H9 (cell line): ENCODE measurements at regions not wholly inside any gene's neighbourhood (a gene's known extent, or its start where the extent isn't known, plus 50 kb on each side); places are given as distances from the start of the nearest gene placed in this dataset.

Experiments used
- DNase-seq: peaks from one replicate; pipeline ENCODE4 v3.0.0-alpha.2; 2017
- H2AFZ ChIP-seq: one replicate; pipeline ENCODE4 v1.6.1; 2013; ENCODE audit warnings: mild to moderate bottlenecking, low read length, control low read depth, moderate library complexity
- H2AK5ac ChIP-seq: 2 replicates; pipeline ENCODE4 v1.6.1; 2013; ENCODE audit warnings: low read length, control low read depth, mixed read lengths; ENCODE audit not compliant: insufficient read length
- H2BK120ac ChIP-seq: one replicate; pipeline ENCODE4 v1.6.1; 2013; ENCODE audit warnings: low read depth, mild to moderate bottlenecking, low read length, control low read depth, inconsistent platforms; ENCODE audit not compliant: poor library complexity, severe bottlenecking
- H2BK12ac ChIP-seq: 2 replicates; pipeline ENCODE4 v1.6.1; 2013; ENCODE audit warnings: low read length, control low read depth, mixed read lengths, low read depth; ENCODE audit not compliant: insufficient read length
- H2BK15ac ChIP-seq: 2 replicates; pipeline ENCODE4 v1.6.1; 2013; ENCODE audit warnings: low read depth, low read length, control low read depth
- H2BK20ac ChIP-seq: one replicate; pipeline ENCODE4 v1.6.1; 2013; ENCODE audit warnings: low read depth, mild to moderate bottlenecking, low read length, control low read depth, inconsistent platforms; ENCODE audit not compliant: poor library complexity, severe bottlenecking
- H2BK5ac ChIP-seq: 2 replicates; pipeline ENCODE4 v1.6.1; 2013; ENCODE audit warnings: low read length, control low read depth, mixed read lengths; ENCODE audit not compliant: insufficient read length
- H3K14ac ChIP-seq: 2 replicates; pipeline ENCODE4 v1.6.1; 2013; ENCODE audit warnings: low read length, control low read depth; ENCODE audit not compliant: insufficient read depth
- H3K18ac ChIP-seq: 2 replicates; pipeline ENCODE4 v1.6.1; 2013; ENCODE audit warnings: low read depth, mild to moderate bottlenecking, mixed read lengths, low read length, control low read depth; ENCODE audit not compliant: insufficient read length
- H3K23ac ChIP-seq: 2 replicates; pipeline ENCODE4 v1.6.1; 2013; ENCODE audit warnings: low read length, control low read depth, mixed read lengths, low read depth; ENCODE audit not compliant: insufficient read length
- H3K23me2 ChIP-seq: 2 replicates; pipeline ENCODE4 v1.6.1; 2013; ENCODE audit warnings: low read depth, mild to moderate bottlenecking, mixed read lengths, low read length, control low read depth; ENCODE audit not compliant: insufficient read length, poor library complexity, severe bottlenecking
- H3K27ac ChIP-seq: 2 replicates; pipeline ENCODE4 v1.5.1; 2013; ENCODE audit warnings: low read length, control low read depth, mixed read lengths, low read depth; ENCODE audit not compliant: insufficient read length
- H3K27me3 ChIP-seq: 2 replicates; pipeline ENCODE4 v1.6.1; 2013; ENCODE audit warnings: low read length, control low read depth, inconsistent platforms; ENCODE audit not compliant: insufficient read depth
- H3K4ac ChIP-seq: 2 replicates; pipeline ENCODE4 v1.6.1; 2013; ENCODE audit warnings: low read depth, mild to moderate bottlenecking, control low read depth, inconsistent platforms, low read length, moderate library complexity
- H3K4me1 ChIP-seq: 2 replicates; pipeline ENCODE4 v1.6.1; 2013; ENCODE audit warnings: low read length, control low read depth, inconsistent platforms; ENCODE audit not compliant: insufficient read depth
- H3K4me2 ChIP-seq: 2 replicates; pipeline ENCODE4 v1.6.1; 2013; ENCODE audit warnings: low read length, control low read depth, mixed read lengths; ENCODE audit not compliant: insufficient read length, insufficient read depth
- H3K56ac ChIP-seq: 2 replicates; pipeline ENCODE4 v1.6.1; 2013; ENCODE audit warnings: low read depth, mild to moderate bottlenecking, mixed read lengths, low read length, control low read depth; ENCODE audit not compliant: insufficient read length
- H3K79me1 ChIP-seq: 2 replicates; pipeline ENCODE4 v1.6.1; 2013; ENCODE audit warnings: low read depth, mild to moderate bottlenecking, moderate library complexity, low read length, control low read depth, inconsistent platforms; ENCODE audit not compliant: insufficient read depth, poor library complexity, severe bottlenecking
- H3K79me2 ChIP-seq: 2 replicates; pipeline ENCODE4 v1.6.1; 2013; ENCODE audit warnings: low read length, control low read depth, inconsistent platforms; ENCODE audit not compliant: insufficient read depth
- H3K9ac ChIP-seq: 2 replicates; pipeline ENCODE4 v1.6.1; 2013; ENCODE audit warnings: low read length, control low read depth, mixed read lengths; ENCODE audit not compliant: insufficient read length; ENCODE audit errors: extremely low read depth
- H3K9me3 ChIP-seq: one replicate; pipeline ENCODE4 v1.6.1; 2013; ENCODE audit warnings: low read depth, low read length, inconsistent platforms; ENCODE audit not compliant: control insufficient read depth
- H3T11ph ChIP-seq: one replicate; pipeline ENCODE4 v1.6.1; 2013; ENCODE audit warnings: mild to moderate bottlenecking, low read length, control low read depth, inconsistent platforms
- H4K20me1 ChIP-seq: one replicate; pipeline ENCODE4 v1.6.1; 2013; ENCODE audit not compliant: control insufficient read depth, insufficient read length, insufficient read depth
- H4K5ac ChIP-seq: 2 replicates; pipeline ENCODE4 v1.6.1; 2013; ENCODE audit warnings: low read depth, mild to moderate bottlenecking, mixed read lengths, low read length, control low read depth; ENCODE audit not compliant: insufficient read length
- H4K8ac ChIP-seq: replicated peaks from 2 replicates; pipeline ENCODE4 v1.6.1; 2013; ENCODE audit warnings: low read length, control low read depth, mixed read lengths, low read depth; ENCODE audit not compliant: insufficient read length
- H4K91ac ChIP-seq: 2 replicates; pipeline ENCODE4 v1.6.1; 2013; ENCODE audit warnings: low read depth, mild to moderate bottlenecking, moderate library complexity, mixed read lengths, low read length, control low read depth; ENCODE audit not compliant: insufficient read length
- H3K27ac Mint-ChIP-seq, 3 experiments: 2 replicates in 2 of 3; 3 replicates in 1 of 3; pipeline ENCODE4 v1.8.0; 2020 to 2021; ENCODE audit warnings: mixed read lengths in 3 of 3, mild to moderate bottlenecking in 1 of 3, moderate library complexity in 1 of 3
- H3K27me3 Mint-ChIP-seq: 2 replicates; pipeline ENCODE4 v1.8.0; 2021; ENCODE audit warnings: low read depth, mild to moderate bottlenecking, moderate library complexity, mixed read lengths
- H3K36me3 Mint-ChIP-seq, 3 experiments: 2 replicates in 2 of 3; 3 replicates in 1 of 3; pipeline ENCODE4 v1.8.0; 2020 to 2021; ENCODE audit warnings: low read depth in 3 of 3, mixed read lengths in 3 of 3; ENCODE audit not compliant: insufficient read depth in 1 of 3
- H3K4me1 Mint-ChIP-seq, 2 experiments: 2 replicates each; pipeline ENCODE4 v1.8.0; 2020; ENCODE audit warnings: mixed read lengths in 2 of 2
- H3K4me3 Mint-ChIP-seq, 2 experiments: 2 replicates in 1 of 2; 3 replicates in 1 of 2; pipeline ENCODE4 v1.8.0; 2020 to 2021; ENCODE audit warnings: mild to moderate bottlenecking in 2 of 2, mixed read lengths in 2 of 2, moderate library complexity in 1 of 2
- H3K9me3 Mint-ChIP-seq, 2 experiments: 2 replicates in 1 of 2; 3 replicates in 1 of 2; pipeline ENCODE4 v1.8.0; 2020; ENCODE audit warnings: mild to moderate bottlenecking in 2 of 2, mixed read lengths in 2 of 2, moderate library complexity in 1 of 2
- CTCF ChIP-seq: fragments of 200-600 bp; sonication (generic); conservative IDR thresholded peaks from 3 replicates; pipeline ENCODE4 v1.8.0; 2021; ENCODE audit warnings: antibody characterized with exemption, mild to moderate bottlenecking
- WGBS: extraction: QIAGEN DNeasy Blood & Tissue Kit; methylation state at CpG from one replicate; pipeline ENCODE4 v1.1.7; 2013; ENCODE audit warnings: missing lambda C conversion rate, low lambda C conversion rate, mixed read lengths; ENCODE audit not compliant: insufficient read length; ENCODE audit errors: extremely low coverage; 5-methylcytosine and 5-hydroxymethylcytosine counted together

DNA sequence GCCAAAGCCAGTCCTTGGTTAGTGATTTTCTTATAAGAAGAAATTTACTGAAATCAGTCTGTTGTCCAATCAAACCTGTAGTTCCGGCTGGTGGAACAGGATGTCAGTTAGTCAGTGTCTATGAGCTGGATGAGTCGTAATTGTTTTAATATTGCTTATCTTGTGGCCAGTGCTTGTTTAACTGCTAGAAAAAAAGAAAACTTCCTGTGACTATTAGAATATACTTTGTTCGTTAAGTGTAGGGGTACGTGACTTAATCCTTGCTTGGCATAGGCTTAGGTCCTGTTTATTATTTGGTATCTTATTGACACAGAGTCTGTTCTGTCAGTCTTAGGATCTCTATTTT lies 1484.8 kb upstream of the MIR17HG start:
- no peak overlapping the region for H4K91ac ChIP-seq
- H3K9ac ChIP-seq: no peak overlapping the region
- H3K79me1 ChIP-seq: no peaks in the 10 kb centered on the region
- Mint-ChIP-seq H3K27ac (no peak overlapping the region; a peak in 1 of 7 replicates), H3K36me3 (no peaks in the 10 kb centered on the region), H3K27me3 (no peaks in the 10 kb centered on the region), H3K4me1 (no peaks in the 10 kb centered on the region), H3K4me3 (no peak overlapping the region), H3K9me3 (peaks cover 0 to 2% of the 10 kb centered on the region in 2 experiments; a peak in 1 of 5 replicates)
- no peaks in the 10 kb centered on the region for H3K79me2 ChIP-seq
- no peaks in the 10 kb centered on the region for H4K20me1 ChIP-seq
- H4K8ac ChIP-seq: no peak overlapping the region
- no peak overlapping the region for H3K56ac ChIP-seq
- H3K14ac ChIP-seq: no peak overlapping the region
- no peak for TF ChIP-seq CTCF
- no peak overlapping the region for H3K4ac ChIP-seq
- H2BK15ac ChIP-seq: no peak overlapping the region
- no peak overlapping the region for H2AK5ac ChIP-seq
- no peaks in the 10 kb centered on the region for H3K9me3 ChIP-seq
- no peak overlapping the region for H2AFZ ChIP-seq
- no peak overlapping the region for H4K5ac ChIP-seq
- no peak overlapping the region for H3K18ac ChIP-seq
- no peaks in the 10 kb centered on the region for H3K27me3 ChIP-seq
- no peak overlapping the region for H3K4me2 ChIP-seq
- H3K23me2 ChIP-seq: no peaks in the 10 kb centered on the region
- H2BK120ac ChIP-seq: no peak overlapping the region
- no peak overlapping the region for H3T11ph ChIP-seq
- WGBS: no CpG with 5 or more reads among the region's 4 CpGs
- H3K4me1 ChIP-seq: no peaks in the 10 kb centered on the region
- no peak overlapping the region for H3K23ac ChIP-seq
- H2BK5ac ChIP-seq: no peak overlapping the region
- no peak overlapping the region for H2BK20ac ChIP-seq
- no peak overlapping the region for H2BK12ac ChIP-seq
- no peak for DNase-seq
- no peak overlapping the region for H3K27ac ChIP-seq
